ENCODE measurements at regions not wholly inside any gene's neighbourhood (a gene's known extent, or its start where the extent isn't known, plus 50 kb on each side); places are given as distances from the start of the nearest gene placed in this dataset.

DNA sequence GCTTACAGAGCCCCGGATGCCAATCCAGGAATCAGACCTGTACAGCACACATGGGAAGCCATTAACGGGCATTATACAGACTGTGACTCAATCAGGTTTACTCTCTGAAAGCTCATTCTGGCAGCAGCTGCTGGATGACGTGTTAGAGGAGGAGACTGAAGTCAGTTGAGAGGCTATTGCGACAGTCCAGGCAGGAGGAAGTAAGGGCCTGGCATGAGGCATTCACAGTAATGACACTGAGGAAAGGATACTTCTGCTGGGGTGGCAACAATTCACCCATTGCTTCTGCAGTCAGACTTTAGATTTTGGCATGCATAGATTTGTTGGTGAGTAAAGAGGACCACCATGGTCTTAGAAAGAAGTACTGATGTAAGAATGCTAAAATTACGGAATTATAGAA is 151.0 kb upstream of the HEY2 start:
- peak; percentile 53 for DNase-seq (ENCODE audit: low spot score)
- intact Hi-C loops (cut with micrococcal nuclease; ENCODE audit: unreplicated experiment), result no loop called here
- ChIA-PET POLR2A (ENCODE audit: low non-redundant PET) (interaction anchor here (0.6 kb wide), 1 partner anchor 369 kb away, joined by 3 read pairs; no protein-coding TSS in a partner anchor), CTCF (no interaction called here)
- Histone ChIP-seq H3K9me3 (ENCODE audit: low read depth, low read length, poor library complexity, severe bottlenecking) (no peaks in the 10 kb centered on the region), H3K27ac (ENCODE audit: low read depth, low read length, poor library complexity, severe bottlenecking) (no peak overlapping the region), H3K4me3 (ENCODE audit: low read depth, low read length, poor library complexity, severe bottlenecking) (no peak overlapping the region), H3K27me3 (replicated peaks; ENCODE audit: insufficient read depth, low read depth, low read length, poor library complexity) (no peaks in the 10 kb centered on the region), H3K36me3 (ENCODE audit: insufficient read depth, low read length, poor library complexity, severe bottlenecking) (no peaks in the 10 kb centered on the region), H3K4me1 (ENCODE audit: insufficient read depth, low read length, poor library complexity, severe bottlenecking) (no peaks in the 10 kb centered on the region)
- no TSS peak for BruUV-seq (replicated peaks)
- TF ChIP-seq EZH2 (IDR thresholded peaks at IDR 0.05; ENCODE audit: borderline replicate concordance, low read depth, low read length, poor library complexity, severe bottlenecking), result no peak
- TF ChIP-seq, protein P1, sequence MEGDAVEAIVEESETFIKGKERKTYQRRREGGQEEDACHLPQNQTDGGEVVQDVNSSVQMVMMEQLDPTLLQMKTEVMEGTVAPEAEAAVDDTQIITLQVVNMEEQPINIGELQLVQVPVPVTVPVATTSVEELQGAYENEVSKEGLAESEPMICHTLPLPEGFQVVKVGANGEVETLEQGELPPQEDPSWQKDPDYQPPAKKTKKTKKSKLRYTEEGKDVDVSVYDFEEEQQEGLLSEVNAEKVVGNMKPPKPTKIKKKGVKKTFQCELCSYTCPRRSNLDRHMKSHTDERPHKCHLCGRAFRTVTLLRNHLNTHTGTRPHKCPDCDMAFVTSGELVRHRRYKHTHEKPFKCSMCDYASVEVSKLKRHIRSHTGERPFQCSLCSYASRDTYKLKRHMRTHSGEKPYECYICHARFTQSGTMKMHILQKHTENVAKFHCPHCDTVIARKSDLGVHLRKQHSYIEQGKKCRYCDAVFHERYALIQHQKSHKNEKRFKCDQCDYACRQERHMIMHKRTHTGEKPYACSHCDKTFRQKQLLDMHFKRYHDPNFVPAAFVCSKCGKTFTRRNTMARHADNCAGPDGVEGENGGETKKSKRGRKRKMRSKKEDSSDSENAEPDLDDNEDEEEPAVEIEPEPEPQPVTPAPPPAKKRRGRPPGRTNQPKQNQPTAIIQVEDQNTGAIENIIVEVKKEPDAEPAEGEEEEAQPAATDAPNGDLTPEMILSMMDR (conservative IDR thresholded peaks at IDR 0.05; ENCODE audit: low read depth, low read length), result no peak

DNA sequence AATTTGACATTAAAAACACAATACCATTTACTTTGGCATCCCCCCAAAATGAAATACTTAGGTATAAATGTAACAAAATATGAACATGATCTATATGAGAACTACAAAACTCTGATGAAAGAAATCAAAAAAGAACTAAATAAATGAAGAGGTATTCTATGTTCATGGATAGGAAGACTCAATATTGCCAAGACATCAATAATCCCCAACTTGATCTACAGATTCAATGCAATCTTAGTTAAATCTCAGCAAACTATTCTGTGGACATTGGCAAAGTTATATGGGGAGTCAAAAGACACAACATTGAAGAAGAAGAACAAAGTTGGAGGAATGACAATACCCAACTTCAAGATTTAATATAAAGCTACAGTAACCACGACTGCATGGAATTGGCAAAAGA is 145.2 kb upstream of the HEY2 start:
- no peak for TF ChIP-seq EZH2 (IDR thresholded peaks at IDR 0.05; ENCODE audit: borderline replicate concordance, low read depth, low read length, poor library complexity, severe bottlenecking)
- TF ChIP-seq, protein P1 (conservative IDR thresholded peaks at IDR 0.05; ENCODE audit: low read depth, low read length), result no peak
- intact Hi-C loops (cut with micrococcal nuclease; ENCODE audit: unreplicated experiment), result no loop called here

DNA sequence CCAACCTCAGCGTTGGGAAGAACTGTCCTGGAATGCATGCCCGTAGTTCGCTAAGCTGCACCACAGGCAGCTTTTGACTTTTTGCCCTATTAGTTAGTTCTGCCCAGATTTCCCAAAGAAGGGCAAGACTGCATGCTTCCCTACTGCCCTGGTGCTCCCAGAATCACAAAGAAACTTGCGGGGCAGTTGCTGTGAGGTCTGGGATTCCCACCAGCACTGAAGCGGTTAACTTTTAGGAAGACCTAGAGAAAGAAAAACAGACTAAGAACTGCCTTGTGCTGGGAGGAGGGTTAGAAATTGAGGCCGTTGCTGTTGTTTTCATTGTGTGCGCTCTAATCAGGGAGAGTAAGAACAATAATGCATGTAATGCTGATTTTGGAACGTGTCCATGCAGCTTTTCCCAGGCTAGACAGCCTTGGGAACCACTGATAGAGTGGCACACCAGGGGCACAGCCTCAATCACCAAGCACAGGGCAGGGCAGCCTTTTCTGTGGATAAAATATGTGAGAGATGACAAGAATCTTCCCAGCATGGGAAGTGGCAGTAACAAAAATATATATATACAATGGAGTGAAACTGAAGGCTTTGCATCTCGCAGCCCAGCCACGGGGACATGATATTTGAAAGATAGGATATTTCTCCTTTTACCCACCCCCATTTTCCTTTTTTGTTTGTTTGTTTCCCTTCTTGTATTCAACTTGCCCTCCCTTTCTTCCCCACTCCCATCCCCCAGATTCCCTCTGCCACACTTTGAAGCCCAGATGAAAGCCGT is 137.7 kb upstream of the HEY2 start:
- no peaks in the 10 kb centered on the region for H3K9me3 ChIP-seq (ENCODE audit: low read depth, low read length, poor library complexity, severe bottlenecking)
- no peaks in the 10 kb centered on the region for H3K36me3 ChIP-seq (ENCODE audit: insufficient read depth, low read length, poor library complexity, severe bottlenecking)
- H3K27me3 ChIP-seq (replicated peaks; ENCODE audit: insufficient read depth, low read depth, low read length, poor library complexity), result no peaks in the 10 kb centered on the region
- H3K4me3 ChIP-seq (ENCODE audit: low read depth, low read length, poor library complexity, severe bottlenecking), result no peak overlapping the region
- intact Hi-C loops (cut with micrococcal nuclease; ENCODE audit: unreplicated experiment), result no loop called here
- BruUV-seq (replicated peaks), result no TSS peak
- DNase-seq (ENCODE audit: low spot score), result no peak
- ChIA-PET POLR2A (ENCODE audit: low non-redundant PET) (interaction anchor here (0.6 kb wide), 1 partner anchor 156 kb away, joined by 3 read pairs; no protein-coding TSS in a partner anchor), CTCF (no interaction called here)
- H3K4me1 ChIP-seq (ENCODE audit: insufficient read depth, low read length, poor library complexity, severe bottlenecking), result no peaks in the 10 kb centered on the region
- H3K27ac ChIP-seq (ENCODE audit: low read depth, low read length, poor library complexity, severe bottlenecking), result no peak overlapping the region
- TF ChIP-seq, protein P1 (conservative IDR thresholded peaks at IDR 0.05; ENCODE audit: low read depth, low read length), result no peak

More for the DNA sequence above, 145.2 kb upstream of the HEY2 start:
- Histone ChIP-seq H3K36me3 (ENCODE audit: insufficient read depth, low read length, poor library complexity, severe bottlenecking) (no peaks in the 10 kb centered on the region), H3K27ac (ENCODE audit: low read depth, low read length, poor library complexity, severe bottlenecking) (no peak overlapping the region), H3K4me3 (ENCODE audit: low read depth, low read length, poor library complexity, severe bottlenecking) (no peak overlapping the region), H3K27me3 (replicated peaks; ENCODE audit: insufficient read depth, low read depth, low read length, poor library complexity) (no peaks in the 10 kb centered on the region), H3K4me1 (ENCODE audit: insufficient read depth, low read length, poor library complexity, severe bottlenecking) (no peaks in the 10 kb centered on the region), H3K9me3 (ENCODE audit: low read depth, low read length, poor library complexity, severe bottlenecking) (peaks cover 4% of the 10 kb centered on the region)
- DNase-seq (ENCODE audit: low spot score), result no peak
- CTCF ChIA-PET, result no interaction called here
- no TSS peak for BruUV-seq (replicated peaks)
- POLR2A ChIA-PET (ENCODE audit: low non-redundant PET), result no interaction called here
